ENCODE measurements at regions not wholly inside any gene's neighbourhood (a gene's known extent, or its start where the extent isn't known, plus 50 kb on each side); places are given as distances from the start of the nearest gene placed in this dataset.

GRCh38 chr7:106545275-106545674 lies 115.7 kb downstream of the CCDC71L start:
- no peak overlapping the region for H3K4me3 ChIP-seq
- no peak for DNase-seq (ENCODE audit: low spot score)
- H3K27ac ChIP-seq: no peak overlapping the region
- TF ChIP-seq CTCF (IDR thresholded peaks at IDR 0.05): no peak

GRCh38 chr7:106543221-106543757 lies 117.7 kb downstream of the CCDC71L start:
- no peak for TF ChIP-seq CTCF (IDR thresholded peaks at IDR 0.05)
- Histone ChIP-seq H3K27ac (peak overlapping the region in 1 of 2 donors; percentile 61), H3K4me3 (no peak overlapping the region)
- no peak for DNase-seq (ENCODE audit: low spot score)

DNA sequence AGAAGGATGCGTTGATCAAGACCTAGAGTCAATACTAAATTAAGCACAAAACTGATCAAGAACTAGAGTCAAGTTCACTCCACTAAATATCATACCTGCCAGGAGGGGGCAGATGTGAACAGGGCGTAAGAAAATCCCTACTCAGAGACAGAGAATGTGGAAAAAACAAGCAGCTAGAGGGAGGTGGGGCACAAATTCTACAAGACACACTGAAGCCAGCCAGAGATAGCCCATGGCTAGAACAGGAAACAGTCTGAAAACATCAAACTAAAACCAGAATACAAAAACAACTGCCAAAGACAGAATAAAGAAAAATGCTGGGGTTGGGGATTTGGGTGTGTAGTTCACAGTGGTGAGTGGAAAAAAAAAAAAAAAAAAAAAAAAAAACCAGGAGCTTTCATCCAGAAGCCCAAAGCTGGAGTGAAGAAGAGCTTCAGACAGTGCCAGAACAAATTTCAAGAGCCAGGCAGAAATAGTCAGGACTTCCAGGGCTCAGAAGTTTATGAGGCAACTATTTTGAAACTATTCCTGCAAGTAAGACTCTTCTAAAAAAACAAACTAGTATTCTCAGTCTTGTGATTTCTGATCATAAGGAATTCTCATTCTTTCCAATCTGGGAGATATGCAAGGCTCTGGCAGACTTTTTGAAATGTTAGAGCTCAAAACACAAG lies 118.3 kb downstream of the CCDC71L start:
- TF ChIP-seq CTCF (IDR thresholded peaks at IDR 0.05): peak; percentile 18
- Histone ChIP-seq H3K27ac (peak overlapping the region in 1 of 2 donors; percentile 61), H3K4me3 (no peak overlapping the region)
- DNase-seq (ENCODE audit: low spot score): no peak

DNA sequence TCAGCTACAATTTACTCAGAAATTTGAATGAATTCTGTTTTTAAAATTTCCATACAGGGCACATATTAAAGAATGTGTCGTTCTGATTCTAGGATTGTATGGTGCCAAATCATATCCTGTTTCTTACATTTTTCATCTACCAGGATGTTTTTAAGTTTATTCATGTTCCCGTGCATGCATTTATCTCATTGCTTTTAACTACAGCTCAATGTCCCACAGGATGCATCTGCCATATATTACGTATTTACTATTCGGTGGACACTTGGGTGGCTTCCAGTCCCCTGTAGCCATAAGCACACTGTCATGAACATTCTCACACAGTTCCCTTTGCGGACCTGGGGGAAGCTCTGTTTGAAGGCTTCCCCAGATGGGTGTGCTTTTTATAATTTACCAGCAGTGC lies 122.3 kb downstream of the CCDC71L start:
- Histone ChIP-seq H3K27ac (no peak overlapping the region), H3K4me3 (no peak overlapping the region)
- no peak for DNase-seq (ENCODE audit: low spot score)
- no peak for TF ChIP-seq CTCF (IDR thresholded peaks at IDR 0.05)

GRCh38 chr7:106537119-106537518 lies 123.8 kb downstream of the CCDC71L start:
- no peak overlapping the region for H3K4me3 ChIP-seq
- no peak overlapping the region for H3K27ac ChIP-seq
- no peak for DNase-seq (ENCODE audit: low spot score)
- TF ChIP-seq CTCF (IDR thresholded peaks at IDR 0.05): no peak

GRCh38 chr7:106536079-106536478 lies 124.9 kb downstream of the CCDC71L start:
- no peak for DNase-seq (ENCODE audit: low spot score)
- no peak overlapping the region for H3K4me3 ChIP-seq
- H3K27ac ChIP-seq: no peak overlapping the region
- no peak for TF ChIP-seq CTCF (IDR thresholded peaks at IDR 0.05)

DNA sequence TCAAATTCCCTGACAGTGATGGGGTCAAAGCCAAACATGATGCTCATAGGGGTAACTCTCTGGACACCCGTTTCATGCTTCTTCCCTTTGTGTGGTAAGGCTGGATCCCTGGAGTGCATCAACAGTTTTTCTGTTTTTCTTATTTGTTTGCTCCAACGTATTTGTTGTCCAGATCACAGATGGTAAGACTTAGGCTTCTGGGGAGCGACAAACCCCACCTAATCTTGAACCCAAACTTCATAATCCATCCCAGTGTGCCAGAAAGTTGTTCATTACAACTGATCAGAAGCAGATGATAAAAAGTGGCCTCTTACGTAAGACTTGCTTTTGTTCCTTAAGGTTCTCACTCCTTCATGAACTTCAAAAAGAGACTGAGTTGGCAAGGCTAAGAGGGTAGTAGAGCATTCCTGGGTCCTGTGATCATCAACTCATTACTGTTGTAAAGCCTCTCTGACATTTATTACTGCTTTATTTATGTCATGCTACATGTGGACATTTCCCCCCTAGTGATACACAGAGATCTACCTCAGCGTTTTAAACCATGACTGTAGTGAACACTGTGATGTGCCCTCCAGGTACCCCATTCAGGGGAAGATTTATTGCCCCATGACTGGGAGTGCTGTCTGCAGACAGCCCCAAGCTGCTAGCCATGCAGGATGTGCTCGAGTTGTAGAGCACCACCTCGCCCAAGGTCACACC lies 125.6 kb downstream of the CCDC71L start:
- Histone ChIP-seq H3K27ac (no peak overlapping the region), H3K4me3 (no peak overlapping the region)
- no peak for TF ChIP-seq CTCF (IDR thresholded peaks at IDR 0.05)
- DNase-seq (ENCODE audit: low spot score): no peak
